IMR-90 (cell line): ENCODE measurements at regions not wholly inside any gene's neighbourhood (a gene's known extent, or its start where the extent isn't known, plus 50 kb on each side); places are given as distances from the start of the nearest gene placed in this dataset.
A peak's percentile ranks its signal among the peaks of the same experiment; 100 is the strongest.

Experiments
- ATAC-seq: fragments of 200-7000 bp; cut with Tn5 transposase; 2 replicates; pipeline ENCODE4 v1.9.1; 2020; ENCODE audit warnings: low read depth, mild to moderate bottlenecking, moderate library complexity
- BruUV-seq: library from RNA; stranded (reverse); fragments of 400-500 nt; replicated peaks from 2 replicates; lab custom pipeline; 2021; lab: Mats Ljungman, UMichigan
- CTCF ChIA-PET: fragments of 300-600 bp; formaldehyde crosslinking; extraction: SDS; loops from one replicate; lab custom pipeline; 2021; ENCODE audit warnings: antibody characterized with exemption; lab: Yijun Ruan, JAX
- POLR2A ChIA-PET: fragments of 300-600 bp; sonication (Branson Sonifier 250); formaldehyde crosslinking; loops from one replicate; lab custom pipeline; 2022; ENCODE audit warnings: antibody characterized with exemption; ENCODE audit not compliant: unreplicated experiment; lab: Charles Lee
- DNase-seq: peaks from one replicate; pipeline ENCODE4 v3.0.0; 2013
- H2AFZ ChIP-seq: replicated peaks from 2 replicates; pipeline ENCODE3; 2013; ENCODE audit warnings: low read length, mild to moderate bottlenecking; ENCODE audit not compliant: poor library complexity
- H2AK5ac ChIP-seq: 2 replicates; pipeline ENCODE4 v1.6.1; 2013; ENCODE audit warnings: low read depth, low read length, inconsistent platforms
- H2AK9ac ChIP-seq: replicated peaks from 2 replicates; pipeline ENCODE3; 2013; ENCODE audit warnings: mild to moderate bottlenecking, low read depth, low read length, moderate library complexity; ENCODE audit not compliant: poor library complexity
- H2BK120ac ChIP-seq: 2 replicates; pipeline ENCODE4 v1.6.1; 2013; ENCODE audit warnings: low read depth, low read length, inconsistent platforms
- H2BK15ac ChIP-seq: 3 replicates; pipeline ENCODE4 v1.6.1; 2013; ENCODE audit warnings: low read depth, low read length, inconsistent platforms
- H2BK20ac ChIP-seq: 2 replicates; pipeline ENCODE4 v1.6.1; 2013; ENCODE audit warnings: low read depth, mild to moderate bottlenecking, inconsistent platforms, low read length, moderate library complexity
- H2BK5ac ChIP-seq: 2 replicates; pipeline ENCODE4 v1.6.1; 2013; ENCODE audit warnings: mild to moderate bottlenecking, low read depth, low read length, inconsistent platforms; ENCODE audit not compliant: poor library complexity, severe bottlenecking
- H3K14ac ChIP-seq: replicated peaks from 2 replicates; pipeline ENCODE4 v1.6.1; 2013; ENCODE audit warnings: low read depth, low read length, inconsistent platforms
- H3K18ac ChIP-seq: 2 replicates; pipeline ENCODE4 v1.6.1; 2013; ENCODE audit warnings: low read depth, low read length, control low read depth
- H3K23ac ChIP-seq: 2 replicates; pipeline ENCODE4 v1.6.1; 2013; ENCODE audit warnings: low read depth, low read length, inconsistent platforms
- H3K27ac ChIP-seq: 2 replicates; pipeline ENCODE4 v1.5.1; 2013; ENCODE audit warnings: mild to moderate bottlenecking, control low read depth, low read length; ENCODE audit not compliant: insufficient read depth
- H3K27me3 ChIP-seq: 2 replicates; pipeline ENCODE4 v1.6.1; 2013; ENCODE audit warnings: low read length; ENCODE audit not compliant: control insufficient read depth, insufficient read depth
- H3K36me3 ChIP-seq: 2 replicates; pipeline ENCODE4 v1.6.1; 2013; ENCODE audit warnings: low read length, mixed read lengths; ENCODE audit not compliant: control insufficient read depth, insufficient read depth
- H3K4ac ChIP-seq: 2 replicates; pipeline ENCODE4 v1.6.1; 2013; ENCODE audit warnings: low read depth, low read length, inconsistent platforms
- H3K4me1 ChIP-seq: 2 replicates; pipeline ENCODE4 v1.6.1; 2013; ENCODE audit warnings: low read length, mixed read lengths; ENCODE audit not compliant: control insufficient read depth, insufficient read depth
- H3K4me2 ChIP-seq: 2 replicates; pipeline ENCODE4 v1.6.1; 2013; ENCODE audit warnings: low read depth, mild to moderate bottlenecking, control low read depth, low read length, moderate library complexity
- H3K4me3 ChIP-seq: 2 replicates; pipeline ENCODE4 v1.5.1; 2013; ENCODE audit warnings: low read depth, mild to moderate bottlenecking, control low read depth, low read length, moderate library complexity; ENCODE audit not compliant: insufficient read depth
- H3K56ac ChIP-seq: 2 replicates; pipeline ENCODE4 v1.6.1; 2013; ENCODE audit warnings: low read length, inconsistent platforms; ENCODE audit not compliant: insufficient read depth; ENCODE audit errors: extremely low read depth
- H3K79me1 ChIP-seq, 2 experiments: 2 replicates each; pipeline ENCODE4 v1.6.1; 2013; ENCODE audit warnings: low read length in 2 of 2, inconsistent platforms in 1 of 2, low read depth in 1 of 2
- H3K9ac ChIP-seq: 2 replicates; pipeline ENCODE4 v1.6.1; 2013; ENCODE audit warnings: low read depth, low read length, control low read depth
- H3K9me1 ChIP-seq: 2 replicates; pipeline ENCODE4 v1.6.1; 2013; ENCODE audit warnings: low read length, inconsistent platforms; ENCODE audit not compliant: insufficient read depth
- H3K9me3 ChIP-seq: 2 replicates; pipeline ENCODE4 v1.6.1; 2013; ENCODE audit warnings: low read length; ENCODE audit not compliant: control insufficient read depth, insufficient read depth
- H4K20me1 ChIP-seq: 2 replicates; pipeline ENCODE4 v1.6.1; 2013; ENCODE audit warnings: low read length, inconsistent platforms; ENCODE audit not compliant: insufficient read depth
- H4K5ac ChIP-seq: 2 replicates; pipeline ENCODE4 v1.6.1; 2013; ENCODE audit warnings: mild to moderate bottlenecking, low read depth, low read length, control low read depth
- H4K8ac ChIP-seq, 2 experiments: 2 replicates each; pipeline ENCODE4 v1.6.1; 2013; ENCODE audit warnings: low read depth in 2 of 2, low read length in 2 of 2, control low read depth in 1 of 2, inconsistent platforms in 1 of 2
- H4K91ac ChIP-seq: 2 replicates; pipeline ENCODE4 v1.6.1; 2013; ENCODE audit warnings: low read depth, low read length, inconsistent platforms; ENCODE audit not compliant: insufficient read depth
- CHD1 ChIP-seq: IDR thresholded peaks from 2 replicates; pipeline ENCODE4 v1.6.1; 2012; ENCODE audit warnings: low read depth, low read length, improper control_type of control experiment
- MAFK ChIP-seq: IDR thresholded peaks from 2 replicates; pipeline ENCODE4 v1.6.1; 2012; ENCODE audit warnings: low read depth, low read length, improper control_type of control experiment
- WGBS, 2 experiments: methylation state at CpG; one replicate each; pipeline versions ENCODE4 v1.1.5 to v1.1.7; 2013; ENCODE audit warnings: missing lambda C conversion rate in 2 of 2; ENCODE audit not compliant: insufficient read length in 1 of 2; ENCODE audit errors: extremely low coverage in 2 of 2; 5-methylcytosine and 5-hydroxymethylcytosine counted together
- dilution Hi-C: fragments of 300-500 bp; cut with HindIII; formaldehyde crosslinking; loops from one replicate; pipeline ENCODE4 v1.14.3; 2018; ENCODE audit warnings: low sequenced_read_pairs; ENCODE audit not compliant: unreplicated experiment
- in situ Hi-C: fragments of 300-500 bp; cut with MboI; formaldehyde crosslinking; loops from 3 replicates; pipeline ENCODE4 v1.14.3; 2019; ENCODE audit warnings: low sequenced_read_pairs, inconsistent platforms, mixed read lengths
- intact Hi-C: fragments of 100-400 bp; cut with micrococcal nuclease; formaldehyde crosslinking; loops from 2 replicates; pipeline ENCODE4 v1.10.0; 2022

- H2BK20ac ChIP-seq: no peak overlapping the region
- no peaks in the 10 kb centered on the region for H3K4me1 ChIP-seq
- BruUV-seq: no TSS peak
- no CpG with 5 or more reads among the region's 7 CpGs for WGBS, 2 experiments
- ChIA-PET CTCF (no interaction called here), POLR2A (no interaction called here)
- H3K9me1 ChIP-seq: no peaks in the 10 kb centered on the region
- H3K27me3 ChIP-seq: peaks cover 7% of the 10 kb centered on the region
- H3K79me1 ChIP-seq: no peaks in the 10 kb centered on the region
- H4K91ac ChIP-seq: no peak overlapping the region
- ATAC-seq (no peak), DNase-seq (no peak)
- no peak overlapping the region for H3K27ac ChIP-seq
- no peak overlapping the region for H2BK5ac ChIP-seq
- H2BK120ac ChIP-seq: no peak overlapping the region
- no peaks in the 10 kb centered on the region for H4K20me1 ChIP-seq
- H2AFZ ChIP-seq: no peak overlapping the region
- in situ Hi-C loops (no loop called here), dilution Hi-C loops (no loop called here), intact Hi-C loops (no loop called here)
- 0 out of 2 replicates have a peak, but pooled peaks have one; percentile 21 for TF ChIP-seq MAFK
- TF ChIP-seq CHD1: no peak
- H4K8ac ChIP-seq: no peak overlapping the region
- H3K4me3 ChIP-seq: no peak overlapping the region
- no peak overlapping the region for H2AK9ac ChIP-seq
- H4K5ac ChIP-seq: no peak overlapping the region
- no peak overlapping the region for H2BK15ac ChIP-seq
- H3K4ac ChIP-seq: no peak overlapping the region
- no peak overlapping the region for H3K14ac ChIP-seq
- H2AK5ac ChIP-seq: no peak overlapping the region
- no peak overlapping the region for H3K9ac ChIP-seq
- H3K36me3 ChIP-seq: no peaks in the 10 kb centered on the region
- H3K56ac ChIP-seq: no peak overlapping the region
- H3K18ac ChIP-seq: no peak overlapping the region
- no peak overlapping the region for H3K23ac ChIP-seq
- no peak overlapping the region for H3K4me2 ChIP-seq
- H3K9me3 ChIP-seq: no peaks in the 10 kb centered on the region
These were observed 182.9 kb downstream of the KCNA5 start for GRCh38 chr12:5226581-5226980.
